ENCODE measurements at regions not wholly inside any gene's neighbourhood (a gene's known extent, or its start where the extent isn't known, plus 50 kb on each side); places are given as distances from the start of the nearest gene placed in this dataset.

DNA sequence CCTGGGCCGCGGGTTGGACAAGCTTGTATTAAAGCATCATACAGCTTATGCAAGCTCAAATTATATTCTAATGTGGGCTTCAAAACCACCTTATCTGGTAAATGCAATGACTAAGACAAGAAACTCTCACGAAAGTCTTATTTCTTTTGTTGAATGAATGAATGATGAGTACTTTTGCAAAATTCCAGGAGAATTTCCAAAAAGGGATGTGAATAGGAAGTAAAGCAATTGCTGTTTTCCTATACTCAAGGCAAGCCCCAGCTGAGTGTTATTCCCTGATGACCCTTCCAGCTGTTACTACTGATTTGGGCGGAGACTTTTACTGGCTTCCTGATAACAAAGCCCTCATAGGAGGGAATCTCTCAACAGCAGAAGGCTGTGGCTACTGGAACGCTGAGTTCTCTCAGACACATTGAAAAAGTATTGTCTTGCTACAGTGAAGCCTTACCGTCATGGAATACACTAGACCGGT, 162.8 kb downstream of the SREK1 start:
- no peak for DNase-seq (ENCODE audit: extremely low spot score)
- H3K4me3 ChIP-seq = no peak overlapping the region
- intact Hi-C loops (cut with DNase I) = loop anchor here (5.0 to 10.0 kb wide), 2 partner anchors 450 to 898 kb away; no protein-coding TSS in a partner anchor
- TF ChIP-seq, protein P1, sequence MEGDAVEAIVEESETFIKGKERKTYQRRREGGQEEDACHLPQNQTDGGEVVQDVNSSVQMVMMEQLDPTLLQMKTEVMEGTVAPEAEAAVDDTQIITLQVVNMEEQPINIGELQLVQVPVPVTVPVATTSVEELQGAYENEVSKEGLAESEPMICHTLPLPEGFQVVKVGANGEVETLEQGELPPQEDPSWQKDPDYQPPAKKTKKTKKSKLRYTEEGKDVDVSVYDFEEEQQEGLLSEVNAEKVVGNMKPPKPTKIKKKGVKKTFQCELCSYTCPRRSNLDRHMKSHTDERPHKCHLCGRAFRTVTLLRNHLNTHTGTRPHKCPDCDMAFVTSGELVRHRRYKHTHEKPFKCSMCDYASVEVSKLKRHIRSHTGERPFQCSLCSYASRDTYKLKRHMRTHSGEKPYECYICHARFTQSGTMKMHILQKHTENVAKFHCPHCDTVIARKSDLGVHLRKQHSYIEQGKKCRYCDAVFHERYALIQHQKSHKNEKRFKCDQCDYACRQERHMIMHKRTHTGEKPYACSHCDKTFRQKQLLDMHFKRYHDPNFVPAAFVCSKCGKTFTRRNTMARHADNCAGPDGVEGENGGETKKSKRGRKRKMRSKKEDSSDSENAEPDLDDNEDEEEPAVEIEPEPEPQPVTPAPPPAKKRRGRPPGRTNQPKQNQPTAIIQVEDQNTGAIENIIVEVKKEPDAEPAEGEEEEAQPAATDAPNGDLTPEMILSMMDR (IDR thresholded peaks at IDR 0.05) = no peak
- TF ChIP-seq POLR2AphosphoS5 (IDR thresholded peaks at IDR 0.05) (no peak), EP300 (IDR thresholded peaks at IDR 0.05) (no peak)
- no peaks in the 10 kb centered on the region for H3K36me3 ChIP-seq
- H3K27ac ChIP-seq (replicated peaks in 1 of 4) = no peak overlapping the region
- 52% methylated on average over 7 of the region's 7 CpGs for WGBS
- H3K4me1 ChIP-seq = peaks cover 10 to 15% (median 13%) of the 10 kb centered on the region in 4 donors
- no peaks in the 10 kb centered on the region for H3K9me3 ChIP-seq
- H3K27me3 ChIP-seq = peaks cover 0 to 6% (median 0%) of the 10 kb centered on the region in 4 donors

DNA sequence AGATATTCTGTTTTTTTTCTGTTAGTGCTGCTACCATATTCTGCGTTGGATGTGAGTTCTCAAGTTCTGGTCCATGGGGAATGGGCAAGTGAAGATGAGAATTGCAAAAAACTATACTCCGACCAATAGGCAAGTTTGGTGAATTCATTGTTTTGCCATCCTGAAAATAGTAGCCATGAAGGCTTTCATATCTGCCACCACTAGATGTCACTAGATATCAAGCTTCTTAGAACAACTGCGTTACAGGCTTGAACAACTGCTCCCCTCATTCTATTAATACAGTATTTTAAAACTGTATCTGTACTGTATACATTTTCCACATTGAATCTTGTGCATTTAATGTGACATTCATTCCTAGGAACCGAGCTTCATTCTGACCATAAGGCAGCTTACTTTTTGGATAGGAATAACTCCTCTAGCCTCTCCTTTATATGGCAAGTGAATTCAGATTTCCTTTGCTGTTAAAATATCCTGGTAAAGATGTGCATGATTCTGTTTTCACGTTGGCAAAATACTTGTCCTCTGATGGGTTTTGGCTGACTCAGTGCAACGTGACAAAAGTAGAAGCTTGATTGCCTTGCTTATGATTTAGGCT, 163.6 kb downstream of the SREK1 start:
- no peak for DNase-seq (ENCODE audit: extremely low spot score)
- Histone ChIP-seq H3K27me3 (no peaks in the 10 kb centered on the region), H3K9me3 (no peaks in the 10 kb centered on the region), H3K36me3 (no peaks in the 10 kb centered on the region), H3K27ac (replicated peaks in 1 of 4) (no peak overlapping the region), H3K4me1 (peaks cover 10 to 15% (median 13%) of the 10 kb centered on the region in 4 donors), H3K4me3 (no peak overlapping the region)
- intact Hi-C loops (cut with DNase I) = loop anchor here (5.0 to 10.0 kb wide), 2 partner anchors 450 to 897 kb away; no protein-coding TSS in a partner anchor
- TF ChIP-seq, protein P1 (IDR thresholded peaks at IDR 0.05) = peak; percentile 52 to 86 (median 85)
- no peak for TF ChIP-seq EP300 (IDR thresholded peaks at IDR 0.05)
- WGBS = 15% methylated on average over 6 of the region's 6 CpGs

DNA sequence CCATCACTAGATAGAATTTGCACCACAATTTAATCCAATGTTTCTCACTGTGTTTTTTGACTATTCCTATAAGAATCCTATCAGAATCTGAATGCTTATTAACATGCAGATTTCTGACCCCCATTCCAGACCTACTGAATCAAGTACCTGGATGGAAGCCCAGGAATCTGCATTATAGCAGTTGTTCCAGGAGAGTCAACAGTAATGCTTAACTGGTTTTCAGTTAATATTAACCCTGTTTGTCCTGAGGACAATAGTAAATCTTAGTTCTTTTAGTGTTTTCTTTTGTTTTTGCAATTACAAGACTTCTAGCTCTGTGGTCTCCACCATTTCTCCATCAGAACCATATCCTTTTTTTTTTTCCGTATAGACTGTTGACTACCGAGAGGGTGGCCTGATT, 168.2 kb downstream of the SREK1 start:
- DNase-seq (ENCODE audit: extremely low spot score) = no peak
- intact Hi-C loops (cut with DNase I) = no loop called here
- WGBS = 87% methylated on average over 2 of the region's 2 CpGs
- no peaks in the 10 kb centered on the region for H3K36me3 ChIP-seq
- H3K27ac ChIP-seq (replicated peaks in 1 of 4) = no peak overlapping the region
- TF ChIP-seq POLR2A (IDR thresholded peaks at IDR 0.05; ENCODE audit: low read depth) = no peak
- no peak for TF ChIP-seq EP300 (IDR thresholded peaks at IDR 0.05)
- TF ChIP-seq, protein P1 (IDR thresholded peaks at IDR 0.05) = no peak
- TF ChIP-seq POLR2AphosphoS5 (IDR thresholded peaks at IDR 0.05) = no peak
- H3K4me3 ChIP-seq = no peak overlapping the region
- peaks cover 0 to 3% (median 1%) of the 10 kb centered on the region in 4 donors for H3K4me1 ChIP-seq
- H3K27me3 ChIP-seq = no peaks in the 10 kb centered on the region
- peaks cover 0 to 7% (median 6%) of the 10 kb centered on the region in 4 donors for H3K9me3 ChIP-seq

DNA sequence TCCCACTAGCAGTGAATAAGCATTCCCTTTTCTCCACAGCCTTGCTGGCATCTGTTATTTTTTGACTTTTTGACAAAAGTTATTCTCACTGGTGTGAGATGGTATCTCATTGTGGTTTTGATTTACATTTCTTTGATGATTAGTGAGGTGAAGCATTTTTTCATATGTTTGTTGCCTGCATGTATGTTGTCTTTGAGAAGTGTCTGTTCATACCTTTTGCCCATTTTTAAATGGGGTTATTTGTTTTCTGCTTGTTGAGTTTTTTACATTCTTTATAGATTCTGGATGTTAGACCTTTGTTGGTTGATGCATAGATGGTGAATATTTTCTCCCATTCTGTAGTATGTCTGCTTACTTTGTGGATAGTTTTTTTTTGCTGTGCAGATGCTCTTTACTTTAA, 171.7 kb downstream of the SREK1 start:
- intact Hi-C loops (cut with DNase I) = no loop called here
- Histone ChIP-seq H3K4me3 (no peak overlapping the region), H3K9me3 (peaks cover 0 to 7% (median 6%) of the 10 kb centered on the region in 4 donors), H3K27me3 (no peaks in the 10 kb centered on the region), H3K27ac (replicated peaks in 1 of 4) (no peak overlapping the region), H3K36me3 (no peaks in the 10 kb centered on the region), H3K4me1 (no peaks in the 10 kb centered on the region)
- no peak for DNase-seq (ENCODE audit: extremely low spot score)
- TF ChIP-seq, protein P1 (IDR thresholded peaks at IDR 0.05) = no peak
- TF ChIP-seq POLR2A (IDR thresholded peaks at IDR 0.05; ENCODE audit: low read depth) = no peak
- no peak for TF ChIP-seq EP300 (IDR thresholded peaks at IDR 0.05)
- TF ChIP-seq POLR2AphosphoS5 (IDR thresholded peaks at IDR 0.05) = no peak
